Right lobe of liver (tissue), 4 donors: ENCODE measurements at regions not wholly inside any gene's neighbourhood (a gene's known extent, or its start where the extent isn't known, plus 50 kb on each side); places are given as distances from the start of the nearest gene placed in this dataset.
A peak's percentile ranks its signal among the peaks of the same experiment; 100 is the strongest.

Source experiments
- POLR2A ChIP-seq: fragments of 450-650 bp; IDR thresholded peaks from one replicate; pipeline ENCODE4 v1.6.1; 2017; ENCODE audit warnings: antibody characterized with exemption, mild to moderate bottlenecking
- TF ChIP-seq, protein P1 (sequence below), 4 donors: fragments of 200-600 bp in 3 of 4; fragments of 450-650 bp in 1 of 4; IDR thresholded peaks; one replicate each; pipeline versions ENCODE4 v1.5.1 to v1.8.0; 2016 to 2022; ENCODE audit warnings: antibody characterized with exemption in 4 of 4, mild to moderate bottlenecking in 2 of 4
- donor health status: DM: no; HTN: no; CAD: no.
- donor health status: DM: no; HTN: no; CAD: no.
- donor health status: DM: no; HTN: yes; CAD: no.

- TF ChIP-seq, protein P1, sequence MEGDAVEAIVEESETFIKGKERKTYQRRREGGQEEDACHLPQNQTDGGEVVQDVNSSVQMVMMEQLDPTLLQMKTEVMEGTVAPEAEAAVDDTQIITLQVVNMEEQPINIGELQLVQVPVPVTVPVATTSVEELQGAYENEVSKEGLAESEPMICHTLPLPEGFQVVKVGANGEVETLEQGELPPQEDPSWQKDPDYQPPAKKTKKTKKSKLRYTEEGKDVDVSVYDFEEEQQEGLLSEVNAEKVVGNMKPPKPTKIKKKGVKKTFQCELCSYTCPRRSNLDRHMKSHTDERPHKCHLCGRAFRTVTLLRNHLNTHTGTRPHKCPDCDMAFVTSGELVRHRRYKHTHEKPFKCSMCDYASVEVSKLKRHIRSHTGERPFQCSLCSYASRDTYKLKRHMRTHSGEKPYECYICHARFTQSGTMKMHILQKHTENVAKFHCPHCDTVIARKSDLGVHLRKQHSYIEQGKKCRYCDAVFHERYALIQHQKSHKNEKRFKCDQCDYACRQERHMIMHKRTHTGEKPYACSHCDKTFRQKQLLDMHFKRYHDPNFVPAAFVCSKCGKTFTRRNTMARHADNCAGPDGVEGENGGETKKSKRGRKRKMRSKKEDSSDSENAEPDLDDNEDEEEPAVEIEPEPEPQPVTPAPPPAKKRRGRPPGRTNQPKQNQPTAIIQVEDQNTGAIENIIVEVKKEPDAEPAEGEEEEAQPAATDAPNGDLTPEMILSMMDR (IDR thresholded peaks at IDR 0.05): peak; percentile 81 to 92 (median 86)
- no peak for TF ChIP-seq POLR2A
Measured at GRCh38 chr7:106166651-106167342, 54.7 kb upstream of the SYPL1 start.
